IPS-18c (cell line): ENCODE measurements at regions not wholly inside any gene's neighbourhood (a gene's known extent, or its start where the extent isn't known, plus 50 kb on each side); places are given as distances from the start of the nearest gene placed in this dataset.

ENCODE experiments used
- H3K4me3 ChIP-seq: 2 replicates; pipeline ENCODE4 v1.7.0; 2013; ENCODE audit warnings: low read depth, mild to moderate bottlenecking, low read length, moderate library complexity; ENCODE audit not compliant: insufficient read depth
- H3K9me3 ChIP-seq: one replicate; pipeline ENCODE4 v1.6.1; 2013; ENCODE audit warnings: mild to moderate bottlenecking, low read length, moderate library complexity; ENCODE audit not compliant: control insufficient read depth, insufficient read depth

DNA sequence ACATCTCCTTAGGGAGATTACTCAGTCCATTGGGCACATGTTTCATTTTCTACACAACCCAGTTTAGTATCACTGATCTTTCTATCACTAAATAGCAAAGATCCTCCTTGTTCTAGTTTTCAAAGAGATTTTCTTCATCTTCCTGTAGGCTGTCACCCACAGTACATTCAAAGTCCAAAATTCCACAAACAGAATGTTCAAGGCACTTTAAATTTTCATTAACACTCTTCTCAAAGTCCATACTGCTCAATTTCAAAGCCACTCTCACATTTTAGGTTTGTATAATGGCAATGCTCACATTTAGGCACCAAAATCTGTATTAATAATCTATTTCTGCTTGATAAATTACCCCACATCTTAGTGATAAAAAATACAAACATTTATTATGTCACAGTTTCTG lies 152.8 kb downstream of the FSIP2 start:
- H3K4me3 ChIP-seq: no peak overlapping the region
- no peaks in the 10 kb centered on the region for H3K9me3 ChIP-seq

GRCh38 chr2:185891804-185892411 lies 153.3 kb downstream of the FSIP2 start:
- H3K4me3 ChIP-seq: no peak overlapping the region

GRCh38 chr2:185892484-185892883 lies 153.9 kb downstream of the FSIP2 start:
- Histone ChIP-seq H3K4me3 (no peak overlapping the region), H3K9me3 (no peaks in the 10 kb centered on the region)

More at GRCh38 chr2:185891804-185892411, 153.3 kb downstream of the FSIP2 start:
- no peaks in the 10 kb centered on the region for H3K9me3 ChIP-seq

DNA sequence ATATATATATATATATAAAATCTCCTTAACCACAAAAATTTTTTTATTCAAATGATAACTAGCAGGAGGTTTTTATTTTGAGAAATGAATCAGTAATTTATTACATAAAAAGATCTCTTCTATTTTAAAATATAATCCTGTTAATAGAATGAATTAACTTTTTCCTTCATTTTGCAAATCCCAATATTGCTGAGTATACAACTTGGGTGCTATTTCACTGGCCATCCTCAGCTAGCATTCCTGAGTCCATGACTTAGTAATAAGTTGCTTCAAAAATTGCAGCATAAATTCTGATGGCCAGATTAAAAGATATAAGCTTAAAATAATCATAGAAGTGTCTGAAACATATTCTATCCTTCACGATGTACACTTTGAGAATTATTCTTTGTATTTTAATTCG lies 155.6 kb downstream of the FSIP2 start:
- Histone ChIP-seq H3K4me3 (no peak overlapping the region), H3K9me3 (no peaks in the 10 kb centered on the region)

- no peaks in the 10 kb centered on the region for H3K9me3 ChIP-seq
These were observed 157.5 kb downstream of the FSIP2 start for GRCh38 chr2:185895828-185896693.

DNA sequence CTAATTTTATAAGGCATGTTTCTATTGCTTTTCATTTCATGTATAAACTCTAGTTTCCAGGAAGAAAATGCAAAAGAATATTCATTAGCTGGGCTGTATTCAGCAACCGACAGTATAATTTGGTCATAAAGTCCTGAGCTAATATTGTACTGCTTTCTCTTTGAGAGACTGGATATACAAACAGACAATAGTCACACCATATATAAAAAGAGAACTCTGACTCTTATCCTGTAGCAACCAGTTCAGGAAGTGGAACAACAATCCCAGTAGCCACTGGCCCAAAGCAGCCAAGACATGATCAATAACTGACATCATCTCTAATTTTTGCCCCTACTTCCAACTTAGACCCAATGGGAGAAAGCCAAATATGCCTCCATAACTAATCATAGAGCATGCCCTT lies 160.8 kb downstream of the FSIP2 start:
- Histone ChIP-seq H3K9me3 (no peaks in the 10 kb centered on the region), H3K4me3 (no peak overlapping the region)

More at GRCh38 chr2:185895828-185896693, 157.5 kb downstream of the FSIP2 start:
- H3K4me3 ChIP-seq: no peak overlapping the region

GRCh38 chr2:185919155-185919554 lies 180.6 kb downstream of the FSIP2 start:
- H3K9me3 ChIP-seq: no peaks in the 10 kb centered on the region
- H3K4me3 ChIP-seq: no peak overlapping the region

DNA sequence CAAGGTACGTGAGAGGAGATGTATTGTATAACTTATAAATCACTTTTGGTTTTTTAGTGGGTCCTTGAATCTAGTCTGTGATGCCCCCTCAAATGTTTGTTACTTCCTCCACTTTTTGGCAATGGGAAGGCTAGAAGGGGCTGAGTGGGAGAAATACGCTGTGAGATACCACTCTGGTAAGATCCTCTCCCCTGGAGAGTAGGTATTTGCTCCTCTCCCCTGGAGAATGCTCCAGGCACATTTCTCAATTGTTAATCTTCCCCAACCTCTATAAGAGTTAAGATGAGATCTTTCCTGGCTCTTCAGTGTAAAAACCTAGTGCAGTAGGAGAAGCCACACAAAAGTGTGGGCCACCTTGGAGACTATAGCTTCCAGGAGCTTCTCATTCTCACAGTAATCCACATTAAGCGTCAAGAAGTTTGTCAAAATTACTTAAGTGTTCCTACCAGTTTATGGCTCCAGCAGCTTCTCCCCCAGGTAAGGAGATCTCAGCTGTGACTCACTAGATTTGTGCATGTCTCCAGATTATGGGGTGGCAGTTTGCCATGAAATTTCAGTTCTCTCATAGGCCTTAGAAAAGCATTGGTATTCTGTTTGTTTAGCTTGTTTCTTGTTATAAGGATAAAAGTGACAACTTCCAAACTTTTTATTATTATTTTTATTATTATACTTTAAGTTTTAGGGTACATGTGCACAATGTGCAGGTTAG lies 182.6 kb downstream of the FSIP2 start:
- H3K9me3 ChIP-seq: no peaks in the 10 kb centered on the region
- no peak overlapping the region for H3K4me3 ChIP-seq

GRCh38 chr2:185934232-185934631 lies 195.6 kb downstream of the FSIP2 start:
- no peak overlapping the region for H3K4me3 ChIP-seq

GRCh38 chr2:185939858-185940257 lies 201.3 kb downstream of the FSIP2 start:
- no peaks in the 10 kb centered on the region for H3K9me3 ChIP-seq
- H3K4me3 ChIP-seq: no peak overlapping the region

More at GRCh38 chr2:185934232-185934631, 195.6 kb downstream of the FSIP2 start:
- H3K9me3 ChIP-seq: no peaks in the 10 kb centered on the region

DNA sequence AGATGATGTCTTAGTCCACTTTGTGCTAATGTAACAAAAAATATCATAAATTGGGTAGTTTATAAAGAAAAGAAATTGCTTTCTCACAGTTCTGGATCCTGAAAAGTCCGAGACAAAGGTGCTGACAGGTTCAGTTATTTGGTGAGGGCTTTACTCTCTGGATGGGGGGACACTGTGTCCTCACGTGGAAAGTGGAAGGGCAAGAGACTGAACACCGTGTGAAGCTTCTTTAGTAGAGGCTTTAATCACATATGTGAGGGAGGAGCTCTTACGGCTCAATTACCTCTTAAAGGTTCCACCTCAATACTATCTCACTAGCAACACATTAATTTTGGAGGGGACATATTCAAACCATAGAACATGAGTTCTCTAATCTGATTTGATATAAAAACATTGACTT lies 204.3 kb downstream of the FSIP2 start:
- H3K9me3 ChIP-seq: no peaks in the 10 kb centered on the region
- H3K4me3 ChIP-seq: no peak overlapping the region

- Histone ChIP-seq H3K4me3 (no peak overlapping the region), H3K9me3 (no peaks in the 10 kb centered on the region)
These were observed 209.1 kb downstream of the FSIP2 start for GRCh38 chr2:185947722-185948121.

GRCh38 chr2:185952100-185952499 lies 213.5 kb downstream of the FSIP2 start:
- Histone ChIP-seq H3K9me3 (no peaks in the 10 kb centered on the region), H3K4me3 (no peak overlapping the region)

DNA sequence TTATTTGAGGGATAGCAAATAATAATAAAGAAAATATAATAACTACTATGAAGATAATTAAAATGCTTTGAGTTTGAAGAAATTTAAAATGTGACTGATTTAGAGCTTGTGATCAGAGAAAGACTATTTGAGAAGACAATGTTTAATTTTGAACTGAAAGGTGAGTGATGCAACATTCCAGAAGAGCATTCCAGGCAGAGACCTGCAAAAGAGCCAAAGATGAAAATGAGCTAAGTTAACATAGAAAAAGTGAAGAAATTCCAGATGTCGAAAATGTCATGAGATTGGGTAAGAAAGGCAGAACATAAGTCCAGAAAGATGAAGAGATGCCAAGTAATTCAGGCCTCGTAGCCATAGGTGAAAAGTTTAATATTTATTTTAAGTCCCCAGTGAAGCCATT lies 215.8 kb downstream of the FSIP2 start:
- Histone ChIP-seq H3K4me3 (no peak overlapping the region), H3K9me3 (no peaks in the 10 kb centered on the region)

GRCh38 chr2:185955050-185955449 lies 216.4 kb downstream of the FSIP2 start:
- Histone ChIP-seq H3K9me3 (no peaks in the 10 kb centered on the region), H3K4me3 (no peak overlapping the region)

GRCh38 chr2:185967335-185967734 lies 228.7 kb downstream of the FSIP2 start:
- H3K4me3 ChIP-seq: no peak overlapping the region
- H3K9me3 ChIP-seq: no peaks in the 10 kb centered on the region

- H3K4me3 ChIP-seq: no peak overlapping the region
- H3K9me3 ChIP-seq: no peaks in the 10 kb centered on the region
These were observed 231.7 kb downstream of the FSIP2 start for GRCh38 chr2:185970148-185970852.
